Mesodermal cell (in vitro differentiated cells): ENCODE measurements at regions not wholly inside any gene's neighbourhood (a gene's known extent, or its start where the extent isn't known, plus 50 kb on each side); places are given as distances from the start of the nearest gene placed in this dataset.
"Not testable (repeated sequence)": the region's sequence is repeated elsewhere in the genome, so short reads cannot be mapped to it uniquely, and the experiment has no call there.

ENCODE experiments used
- H3K27ac ChIP-seq: 2 replicates; pipeline ENCODE4 v1.7.0; 2013; ENCODE audit warnings: mild to moderate bottlenecking, low read depth, low read length, moderate library complexity; ENCODE audit not compliant: severe bottlenecking
- H3K36me3 ChIP-seq: 2 replicates; pipeline ENCODE4 v1.7.1; 2013; ENCODE audit warnings: mild to moderate bottlenecking, low read length, moderate library complexity; ENCODE audit not compliant: control insufficient read depth, insufficient read depth
- H3K4me1 ChIP-seq: one replicate; pipeline ENCODE4 v1.7.1; 2013; ENCODE audit warnings: mild to moderate bottlenecking, low read length; ENCODE audit not compliant: insufficient read depth, control insufficient read depth, poor library complexity, severe bottlenecking
- H3K4me3 ChIP-seq: 2 replicates; pipeline ENCODE4 v1.7.0; 2013; ENCODE audit warnings: low read length, control low read depth, mild to moderate bottlenecking; ENCODE audit not compliant: insufficient read depth, poor library complexity, severe bottlenecking; ENCODE audit errors: extremely low read depth
- H3K9me3 ChIP-seq: 2 replicates; pipeline ENCODE4 v1.7.1; 2013; ENCODE audit warnings: mild to moderate bottlenecking, low read length, moderate library complexity; ENCODE audit not compliant: control insufficient read depth
- WGBS, 2 experiments: methylation state at CpG; one replicate each; pipeline ENCODE4 v1.1.5; 2013; ENCODE audit warnings: missing lambda C conversion rate in 2 of 2; ENCODE audit not compliant: insufficient coverage in 2 of 2; 5-methylcytosine and 5-hydroxymethylcytosine counted together

DNA sequence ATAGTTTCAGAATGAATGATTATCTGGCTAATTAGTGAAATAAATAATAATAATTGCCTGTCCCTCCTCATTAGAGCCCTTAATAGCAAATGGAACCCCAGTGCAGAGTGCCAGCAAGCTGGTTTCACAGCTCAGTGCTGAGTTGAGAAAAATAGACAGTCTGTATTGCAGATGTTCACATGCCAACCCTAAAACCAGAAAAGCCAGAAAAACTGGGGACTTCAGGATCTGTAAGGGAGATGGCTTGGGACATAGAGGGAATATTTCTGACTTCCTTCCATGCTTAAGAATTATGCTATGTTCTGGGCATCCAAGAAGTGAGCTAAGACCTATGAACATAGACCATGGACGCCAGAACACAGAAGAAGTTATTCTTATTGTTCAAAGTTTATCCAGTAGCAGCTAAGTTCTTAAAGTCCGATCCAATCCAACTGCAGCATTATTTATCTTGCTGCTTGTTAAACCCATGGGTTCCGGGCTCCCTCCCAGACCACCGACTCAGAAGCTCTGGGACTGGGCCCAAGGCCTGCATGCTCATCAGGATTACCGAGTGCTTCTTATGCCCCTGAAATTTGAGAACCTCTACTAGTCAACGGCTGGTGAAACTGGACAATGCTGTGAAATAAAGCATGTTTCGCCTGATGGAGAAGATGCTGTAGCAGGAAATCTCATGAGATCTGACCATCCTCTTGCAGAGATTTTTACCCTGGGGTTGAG, 158.3 kb downstream of the FOXB1 start:
- Histone ChIP-seq H3K4me3 (no peak overlapping the region), H3K27ac (no peak overlapping the region), H3K9me3 (no peaks in the 10 kb centered on the region), H3K4me1 (peaks cover 9% of the 10 kb centered on the region), H3K36me3 (no peaks in the 10 kb centered on the region)
- 74 to 78% methylated on average over 7 of the region's 7 CpGs for WGBS, 2 experiments

DNA sequence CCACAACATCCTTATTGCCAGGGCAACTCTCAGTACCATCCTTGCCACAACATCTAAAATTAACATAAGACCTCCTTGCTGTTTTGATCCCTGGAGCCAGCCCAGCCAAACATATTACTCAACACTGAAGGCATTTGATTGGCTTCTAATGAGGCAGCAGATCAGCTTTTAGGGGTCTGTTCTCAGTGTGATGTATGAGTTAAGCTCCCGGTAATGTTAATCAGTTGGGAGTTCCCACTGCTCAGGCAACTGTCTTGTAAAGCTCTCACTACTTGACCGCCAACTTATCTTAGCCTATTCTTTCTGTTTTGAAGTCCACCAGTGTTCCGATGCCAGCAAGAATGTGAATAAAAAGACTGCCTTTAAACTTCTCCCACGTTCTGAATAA, 158.9 kb downstream of the FOXB1 start:
- H3K4me1 ChIP-seq = peaks cover 9% of the 10 kb centered on the region
- no peaks in the 10 kb centered on the region for H3K36me3 ChIP-seq
- no peak overlapping the region for H3K4me3 ChIP-seq
- H3K27ac ChIP-seq = no peak overlapping the region
- H3K9me3 ChIP-seq = no peaks in the 10 kb centered on the region
- WGBS, 2 experiments = 76 to 94% methylated on average over 3 of the region's 4 CpGs

DNA sequence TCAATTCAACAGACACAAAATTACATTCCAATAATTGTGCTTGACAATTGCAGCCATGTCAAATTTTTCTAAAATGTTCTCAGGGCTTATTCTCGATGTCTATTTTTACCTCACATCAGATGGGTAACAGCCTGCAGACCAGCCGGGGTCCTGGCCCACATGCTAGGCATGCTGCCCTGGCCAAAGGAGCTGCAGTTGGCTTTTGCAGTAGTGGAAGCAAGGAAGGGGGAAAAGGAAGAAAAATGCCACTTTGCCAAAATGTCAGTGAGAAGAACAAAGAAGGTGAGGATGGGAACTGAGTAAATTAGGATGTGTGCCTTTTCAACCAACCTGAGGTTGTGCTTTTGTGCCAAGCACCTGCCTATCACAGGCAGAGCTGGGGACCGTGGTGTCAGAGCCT, 161.0 kb downstream of the FOXB1 start:
- no peaks in the 10 kb centered on the region for H3K9me3 ChIP-seq
- H3K27ac ChIP-seq = no peak overlapping the region
- WGBS, 2 experiments = 95 to 100% methylated on average over 1 to 3 of the region's 3 CpGs
- peaks cover 9% of the 10 kb centered on the region for H3K4me1 ChIP-seq
- no peaks in the 10 kb centered on the region for H3K36me3 ChIP-seq
- no peak overlapping the region for H3K4me3 ChIP-seq

- Histone ChIP-seq H3K36me3 (no peaks in the 10 kb centered on the region), H3K9me3 (no peaks in the 10 kb centered on the region), H3K4me1 (peaks cover 8% of the 10 kb centered on the region), H3K4me3 (no peak overlapping the region), H3K27ac (no peak overlapping the region)
- no CpG with 5 or more reads among the region's 1 CpG for WGBS, 2 experiments
Observed at GRCh38 chr15:60172143-60172542, 168.0 kb downstream of the FOXB1 start.

DNA sequence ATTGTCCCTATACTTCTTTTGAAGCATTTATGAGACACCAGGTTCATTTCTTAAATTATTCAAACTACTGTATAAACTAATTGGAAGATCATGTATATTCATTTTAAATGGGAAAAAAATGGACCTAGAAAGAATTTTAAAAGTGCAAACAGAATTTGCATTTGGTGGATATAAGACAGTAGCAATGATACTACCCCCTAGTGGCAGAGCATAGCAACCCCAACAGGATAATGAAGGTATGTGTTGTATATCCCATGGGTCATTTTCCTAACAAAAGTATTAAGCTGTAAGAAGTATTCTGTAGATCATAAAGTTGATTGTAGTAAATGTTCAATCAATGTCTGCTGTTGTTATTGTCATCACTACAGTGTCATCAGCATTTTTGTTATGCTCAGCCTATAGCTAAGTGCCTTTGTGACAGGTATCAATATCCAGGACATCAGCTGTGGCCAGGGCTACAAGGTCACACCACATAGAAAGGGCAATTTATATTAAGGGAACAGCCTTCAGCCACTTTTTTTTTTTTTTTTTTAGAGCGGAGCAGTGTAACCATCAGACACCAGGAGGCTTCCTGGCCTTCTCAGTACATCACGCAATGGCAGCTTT, 175.8 kb downstream of the FOXB1 start:
- Histone ChIP-seq H3K9me3 (no peaks in the 10 kb centered on the region), H3K4me1 (peaks cover 6% of the 10 kb centered on the region), H3K36me3 (no peaks in the 10 kb centered on the region), H3K4me3 (no peak overlapping the region), H3K27ac (no peak overlapping the region)
- 100% methylated on average over 1 of the region's 2 CpGs for WGBS, 2 experiments

DNA sequence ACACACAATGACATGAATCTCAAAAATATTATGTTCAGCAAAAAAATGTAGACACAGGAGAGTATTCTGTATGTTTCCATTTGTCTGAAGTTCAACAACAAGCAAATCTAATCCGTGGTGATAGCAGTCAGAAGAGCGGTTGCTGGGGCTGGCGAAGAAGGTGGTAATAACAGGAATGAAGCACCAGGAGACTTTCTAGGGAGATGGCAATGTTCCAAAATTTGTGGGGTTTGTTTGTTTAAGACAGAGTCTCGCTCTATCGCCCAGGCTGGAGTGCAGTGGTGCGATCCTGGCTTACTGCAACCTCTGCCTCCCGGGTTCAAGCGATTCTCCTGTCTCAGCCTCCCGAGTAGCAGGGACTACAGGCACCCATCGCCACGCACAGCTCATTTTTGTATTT, 177.8 kb downstream of the FOXB1 start:
- not testable (repeated sequence) for H3K36me3 ChIP-seq, H3K4me1 ChIP-seq, H3K4me3 ChIP-seq, H3K9me3 ChIP-seq, H3K27ac ChIP-seq
- 91 to 93% methylated on average over 6 to 11 of the region's 11 CpGs for WGBS, 2 experiments

GRCh38 chr15:60183366-60183765, 179.3 kb downstream of the FOXB1 start:
- no peak overlapping the region for H3K27ac ChIP-seq
- no peak overlapping the region for H3K4me3 ChIP-seq
- 84 to 93% methylated on average over 5 to 6 of the region's 6 CpGs for WGBS, 2 experiments
- no peaks in the 10 kb centered on the region for H3K36me3 ChIP-seq
- H3K9me3 ChIP-seq = no peaks in the 10 kb centered on the region
- H3K4me1 ChIP-seq = peaks cover 6% of the 10 kb centered on the region

DNA sequence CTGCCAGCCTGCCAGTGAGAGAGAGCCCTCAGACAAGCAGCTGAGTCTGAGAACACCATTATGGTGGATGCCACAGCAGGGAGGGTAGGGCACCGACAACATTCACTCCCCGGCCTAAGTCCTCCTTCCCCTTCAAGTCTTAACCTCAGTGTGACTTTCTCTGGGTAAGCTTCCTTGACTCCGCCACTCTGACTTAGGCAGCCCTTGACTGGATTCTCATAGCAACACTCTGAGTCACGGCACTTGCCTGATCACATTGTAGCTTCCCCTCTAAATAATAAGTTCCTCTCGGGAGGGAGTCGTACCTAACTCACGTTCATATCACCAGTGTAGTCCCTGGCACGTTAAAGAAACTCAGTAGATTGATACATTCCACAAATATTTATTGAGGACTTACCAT, 180.5 kb downstream of the FOXB1 start:
- 80 to 83% methylated on average over 5 to 6 of the region's 8 CpGs for WGBS, 2 experiments
- H3K9me3 ChIP-seq = no peaks in the 10 kb centered on the region
- peaks cover 6% of the 10 kb centered on the region for H3K4me1 ChIP-seq
- no peak overlapping the region for H3K27ac ChIP-seq
- H3K36me3 ChIP-seq = no peaks in the 10 kb centered on the region
- H3K4me3 ChIP-seq = no peak overlapping the region

DNA sequence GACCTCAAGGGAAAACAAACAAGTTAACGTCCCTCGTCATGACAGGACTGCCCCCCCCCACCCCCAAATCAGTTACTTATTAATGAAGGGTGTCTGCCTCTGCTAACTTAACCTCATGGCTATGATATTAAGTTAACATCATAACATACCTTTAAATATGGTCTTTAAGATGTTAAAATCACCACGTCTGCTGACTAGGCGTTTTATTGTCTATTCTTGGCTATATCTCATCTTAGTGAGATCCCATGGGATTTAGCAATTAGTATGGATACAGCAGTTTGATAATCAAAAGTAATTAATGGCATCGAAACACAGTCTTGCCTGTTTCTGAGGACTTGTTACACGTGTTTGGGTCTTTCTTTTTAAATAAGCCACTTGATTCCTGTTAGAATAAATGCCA, 186.9 kb downstream of the FOXB1 start:
- Histone ChIP-seq H3K36me3 (no peaks in the 10 kb centered on the region), H3K27ac (no peak overlapping the region), H3K4me3 (no peak overlapping the region), H3K4me1 (peaks cover 4% of the 10 kb centered on the region), H3K9me3 (no peaks in the 10 kb centered on the region)
- WGBS, 2 experiments = 96% methylated on average over 4 of the region's 6 CpGs; no CpG with 5 or more reads in 1 of the 2 experiments

- H3K4me3 ChIP-seq = no peak overlapping the region
- WGBS, 2 experiments = 100% methylated on average over 1 of the region's 2 CpGs; no CpG with 5 or more reads in 1 of the 2 experiments
- no peaks in the 10 kb centered on the region for H3K9me3 ChIP-seq
- peaks cover 4% of the 10 kb centered on the region for H3K4me1 ChIP-seq
- H3K27ac ChIP-seq = no peak overlapping the region
- H3K36me3 ChIP-seq = no peaks in the 10 kb centered on the region
Observed at GRCh38 chr15:60191821-60192220, 187.7 kb downstream of the FOXB1 start.

DNA sequence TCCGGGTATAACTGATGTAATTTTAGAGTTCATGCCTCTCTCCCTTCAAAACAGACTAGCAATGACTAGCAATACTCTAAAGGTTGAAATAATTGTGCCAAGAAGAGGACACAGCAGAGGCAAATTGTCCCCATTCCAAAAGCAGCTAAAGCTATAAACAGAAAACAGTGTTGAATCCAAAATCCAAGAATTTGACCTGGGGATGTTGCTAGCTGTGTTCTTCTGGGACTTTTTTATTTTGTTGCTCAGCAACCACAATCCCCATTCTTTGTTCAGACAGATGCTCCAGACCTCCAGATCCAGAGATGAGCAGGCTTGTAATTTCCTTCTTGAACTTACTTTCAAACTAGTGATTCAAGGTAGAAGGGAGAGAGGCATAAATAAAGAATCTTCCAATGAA, 191.5 kb downstream of the FOXB1 start:
- Histone ChIP-seq H3K27ac (no peak overlapping the region), H3K4me3 (no peak overlapping the region), H3K9me3 (no peaks in the 10 kb centered on the region), H3K4me1 (peaks cover 4% of the 10 kb centered on the region), H3K36me3 (no peaks in the 10 kb centered on the region)
- no CpG with 5 or more reads among the region's 1 CpG for WGBS, 2 experiments
